ENCODE measurements at regions not wholly inside any gene's neighbourhood (a gene's known extent, or its start where the extent isn't known, plus 50 kb on each side); places are given as distances from the start of the nearest gene placed in this dataset.

DNA sequence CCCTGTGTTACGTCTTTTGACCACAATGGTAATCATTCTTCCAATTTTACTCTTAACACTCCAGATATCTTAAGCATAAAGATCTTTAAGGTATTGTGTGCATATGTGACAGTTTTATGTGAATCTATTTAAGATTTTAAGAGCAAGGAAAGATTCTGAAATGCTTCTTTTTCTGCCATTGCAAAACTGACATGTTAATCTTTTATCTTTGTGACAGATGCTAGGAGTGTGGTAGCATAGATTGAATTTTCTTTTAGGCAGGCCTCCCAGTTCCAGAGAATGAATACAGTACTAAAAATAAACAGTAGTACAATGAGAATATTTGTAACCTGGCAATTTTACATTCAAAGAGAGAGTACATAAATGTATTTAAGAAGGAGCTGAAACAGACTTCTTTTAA is 232.5 kb upstream of the ZSWIM2 start:
- Mint-ChIP-seq H3K4me3 (no peak overlapping the region), H3K27ac (no peak overlapping the region), H3K4me1 (no peaks in the 10 kb centered on the region), H3K36me3 (ENCODE audit: insufficient read depth in 1 of 3, low read depth in 3 of 3) (no peaks in the 10 kb centered on the region), H3K9me3 (no peaks in the 10 kb centered on the region; a peak in 1 of 5 replicates), H3K27me3 (ENCODE audit: low read depth) (no peaks in the 10 kb centered on the region)
- H4K91ac ChIP-seq (ENCODE audit: insufficient read length, low read depth, low read length) = no peak overlapping the region
- TF ChIP-seq, protein P1, sequence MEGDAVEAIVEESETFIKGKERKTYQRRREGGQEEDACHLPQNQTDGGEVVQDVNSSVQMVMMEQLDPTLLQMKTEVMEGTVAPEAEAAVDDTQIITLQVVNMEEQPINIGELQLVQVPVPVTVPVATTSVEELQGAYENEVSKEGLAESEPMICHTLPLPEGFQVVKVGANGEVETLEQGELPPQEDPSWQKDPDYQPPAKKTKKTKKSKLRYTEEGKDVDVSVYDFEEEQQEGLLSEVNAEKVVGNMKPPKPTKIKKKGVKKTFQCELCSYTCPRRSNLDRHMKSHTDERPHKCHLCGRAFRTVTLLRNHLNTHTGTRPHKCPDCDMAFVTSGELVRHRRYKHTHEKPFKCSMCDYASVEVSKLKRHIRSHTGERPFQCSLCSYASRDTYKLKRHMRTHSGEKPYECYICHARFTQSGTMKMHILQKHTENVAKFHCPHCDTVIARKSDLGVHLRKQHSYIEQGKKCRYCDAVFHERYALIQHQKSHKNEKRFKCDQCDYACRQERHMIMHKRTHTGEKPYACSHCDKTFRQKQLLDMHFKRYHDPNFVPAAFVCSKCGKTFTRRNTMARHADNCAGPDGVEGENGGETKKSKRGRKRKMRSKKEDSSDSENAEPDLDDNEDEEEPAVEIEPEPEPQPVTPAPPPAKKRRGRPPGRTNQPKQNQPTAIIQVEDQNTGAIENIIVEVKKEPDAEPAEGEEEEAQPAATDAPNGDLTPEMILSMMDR (conservative IDR thresholded peaks at IDR 0.05) = no peak
- H3T11ph ChIP-seq (ENCODE audit: low read length) = no peak overlapping the region
- no peak overlapping the region for H2BK120ac ChIP-seq (ENCODE audit: low read depth, low read length, poor library complexity, severe bottlenecking)
- no peaks in the 10 kb centered on the region for H3K4me1 ChIP-seq (ENCODE audit: insufficient read depth, low read length)
- no peaks in the 10 kb centered on the region for H3K9me3 ChIP-seq (ENCODE audit: control insufficient read depth, low read depth, low read length)
- no peak for DNase-seq
- H2AFZ ChIP-seq (ENCODE audit: low read length) = no peak overlapping the region
- H3K9ac ChIP-seq (ENCODE audit: extremely low read depth, insufficient read length, low read length) = no peak overlapping the region
- no peak overlapping the region for H2BK15ac ChIP-seq (ENCODE audit: low read depth, low read length)
- no peak overlapping the region for H2AK5ac ChIP-seq (ENCODE audit: insufficient read length, low read length)
- no peak overlapping the region for H3K23ac ChIP-seq (ENCODE audit: insufficient read length, low read depth, low read length)
- H4K5ac ChIP-seq (ENCODE audit: insufficient read length, low read depth, low read length) = no peak overlapping the region
- no peak overlapping the region for H3K4me2 ChIP-seq (ENCODE audit: insufficient read depth, insufficient read length, low read length)
- no peaks in the 10 kb centered on the region for H3K79me1 ChIP-seq (ENCODE audit: insufficient read depth, low read depth, low read length, poor library complexity, severe bottlenecking)
- H3K27me3 ChIP-seq (ENCODE audit: insufficient read depth, low read length) = no peaks in the 10 kb centered on the region
- no peak overlapping the region for H2BK20ac ChIP-seq (ENCODE audit: low read depth, low read length, poor library complexity, severe bottlenecking)
- H3K79me2 ChIP-seq (ENCODE audit: insufficient read depth, low read length) = no peaks in the 10 kb centered on the region
- no peak overlapping the region for H3K14ac ChIP-seq (ENCODE audit: insufficient read depth, low read length)
- H2BK5ac ChIP-seq (ENCODE audit: insufficient read length, low read length) = no peak overlapping the region
- H3K4ac ChIP-seq (ENCODE audit: low read depth, low read length) = no peak overlapping the region
- H3K27ac ChIP-seq (ENCODE audit: insufficient read length, low read depth, low read length) = no peak overlapping the region
- H4K20me1 ChIP-seq (ENCODE audit: control insufficient read depth, insufficient read depth, insufficient read length) = no peaks in the 10 kb centered on the region
- no peak overlapping the region for H3K56ac ChIP-seq (ENCODE audit: insufficient read length, low read depth, low read length)
- no peak overlapping the region for H2BK12ac ChIP-seq (ENCODE audit: insufficient read length, low read depth, low read length)
- H3K23me2 ChIP-seq (ENCODE audit: insufficient read length, low read depth, low read length, poor library complexity, severe bottlenecking) = no peaks in the 10 kb centered on the region
- no peak overlapping the region for H3K18ac ChIP-seq (ENCODE audit: insufficient read length, low read depth, low read length)
- no peak overlapping the region for H4K8ac ChIP-seq (replicated peaks; ENCODE audit: insufficient read length, low read depth, low read length)
- WGBS (ENCODE audit: extremely low coverage, insufficient read length, low lambda C conversion rate) = no CpG with 5 or more reads among the region's 1 CpG
